ENCODE measurements at regions not wholly inside any gene's neighbourhood (a gene's known extent, or its start where the extent isn't known, plus 50 kb on each side); places are given as distances from the start of the nearest gene placed in this dataset.

- DNase-seq = no peak
Measured at GRCh38 chr13:105073041-105073440, 1462.4 kb downstream of the EFNB2 start.

GRCh38 chr13:105070452-105070851 is 1465.0 kb downstream of the EFNB2 start:
- no peak for DNase-seq

DNA sequence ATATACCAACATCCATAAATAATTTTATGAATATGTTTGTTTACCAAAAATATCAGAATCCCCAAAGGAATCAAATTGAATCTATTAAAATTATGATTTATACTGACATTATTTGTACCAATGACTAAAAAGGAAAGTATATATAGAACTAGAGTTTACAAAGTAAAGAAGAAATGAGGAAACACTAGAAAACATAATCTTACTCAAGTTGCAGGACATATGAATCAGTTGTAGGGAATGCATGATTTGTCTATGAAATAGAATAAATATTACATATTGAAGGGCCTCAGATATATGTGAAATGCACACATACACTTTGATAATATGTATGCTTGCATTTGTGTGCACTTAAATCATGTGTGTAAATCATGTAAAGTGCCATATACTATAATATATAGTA is 1466.4 kb downstream of the EFNB2 start:
- DNase-seq = no peak

GRCh38 chr13:105063676-105064075 is 1471.8 kb downstream of the EFNB2 start:
- DNase-seq = no peak

DNA sequence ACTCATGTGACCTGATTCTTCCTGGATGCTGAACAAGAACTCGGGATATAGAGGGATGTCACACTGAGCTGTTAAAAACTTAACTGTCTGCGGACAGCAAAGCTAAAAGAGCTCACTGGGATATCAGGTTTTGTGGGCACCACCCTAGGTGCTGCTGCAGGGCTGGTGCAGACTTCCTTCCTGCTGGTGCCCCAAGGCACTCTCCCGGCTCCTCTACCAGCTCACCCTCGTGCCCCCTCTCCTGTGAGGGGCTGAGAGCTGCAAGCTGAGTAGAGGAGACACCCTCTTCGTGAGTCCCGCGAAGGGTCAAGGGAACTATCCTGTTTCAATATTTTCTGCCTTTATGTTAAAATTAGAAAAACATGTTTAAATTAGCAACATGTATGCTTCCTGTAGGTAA is 1475.7 kb downstream of the EFNB2 start:
- no peak for DNase-seq

DNA sequence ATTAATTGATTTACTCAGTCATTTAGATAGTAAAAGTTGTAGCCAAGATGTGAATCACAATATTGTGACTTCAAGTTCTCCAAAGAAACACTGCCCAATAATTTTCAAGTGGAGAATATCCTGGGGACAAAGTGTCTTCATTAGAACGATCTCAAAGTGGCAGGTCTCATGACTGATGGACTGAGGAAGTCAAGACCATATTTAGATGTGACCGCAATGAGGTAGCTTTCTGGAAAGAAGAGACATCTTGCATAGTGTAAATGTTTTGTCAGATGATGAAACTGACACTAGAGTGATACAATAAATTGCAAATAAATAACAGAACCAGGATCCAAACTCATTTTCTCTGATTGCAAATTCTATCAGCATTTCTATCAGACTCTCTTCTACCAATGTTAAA is 1476.9 kb downstream of the EFNB2 start:
- no peak for DNase-seq

DNA sequence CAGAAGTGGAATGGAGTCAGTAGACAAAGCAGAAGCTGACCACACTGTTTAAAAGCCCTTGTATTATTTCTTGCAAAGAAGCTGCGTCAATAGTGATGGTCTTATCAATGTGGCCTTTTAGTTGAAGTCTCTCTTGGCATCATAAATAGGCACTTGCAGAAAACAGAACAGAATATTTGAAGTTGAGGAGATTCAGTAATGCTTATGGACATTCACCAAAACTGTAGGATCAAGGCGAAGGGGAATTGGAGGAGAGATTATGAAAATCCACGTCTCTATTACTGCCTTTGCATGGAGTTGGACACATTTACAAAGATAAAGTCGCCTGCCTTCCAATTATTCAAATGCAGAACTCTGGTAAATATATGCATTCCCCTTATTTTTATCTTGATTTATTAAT is 1482.8 kb downstream of the EFNB2 start:
- no peak for DNase-seq

GRCh38 chr13:105050686-105051085 is 1484.8 kb downstream of the EFNB2 start:
- DNase-seq = no peak

- no peak for DNase-seq
Measured at GRCh38 chr13:105048677-105049076, 1486.8 kb downstream of the EFNB2 start.

GRCh38 chr13:105047676-105048295 is 1487.7 kb downstream of the EFNB2 start:
- no peak for DNase-seq

- no peak for DNase-seq
Measured at GRCh38 chr13:105037110-105037509, 1498.4 kb downstream of the EFNB2 start.

DNA sequence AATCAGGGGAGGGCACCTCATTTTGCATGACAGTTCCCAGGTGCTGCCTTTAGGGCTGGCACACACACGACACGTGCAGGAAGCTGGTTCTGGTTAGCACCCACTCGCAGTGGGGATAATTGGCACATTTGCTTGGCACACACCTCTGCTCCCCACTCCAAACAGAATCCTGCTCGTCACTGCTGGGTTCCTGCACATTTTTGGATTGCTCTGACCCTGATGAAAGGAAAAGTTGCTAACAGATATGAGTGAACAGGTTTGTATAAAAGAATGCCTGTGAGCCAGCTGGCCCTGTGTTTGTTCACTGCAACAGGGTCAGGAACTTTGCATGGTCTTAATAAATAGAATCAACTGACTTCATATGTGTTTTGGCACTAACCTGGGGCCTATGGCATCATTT is 1500.4 kb downstream of the EFNB2 start:
- no peak for DNase-seq

DNA sequence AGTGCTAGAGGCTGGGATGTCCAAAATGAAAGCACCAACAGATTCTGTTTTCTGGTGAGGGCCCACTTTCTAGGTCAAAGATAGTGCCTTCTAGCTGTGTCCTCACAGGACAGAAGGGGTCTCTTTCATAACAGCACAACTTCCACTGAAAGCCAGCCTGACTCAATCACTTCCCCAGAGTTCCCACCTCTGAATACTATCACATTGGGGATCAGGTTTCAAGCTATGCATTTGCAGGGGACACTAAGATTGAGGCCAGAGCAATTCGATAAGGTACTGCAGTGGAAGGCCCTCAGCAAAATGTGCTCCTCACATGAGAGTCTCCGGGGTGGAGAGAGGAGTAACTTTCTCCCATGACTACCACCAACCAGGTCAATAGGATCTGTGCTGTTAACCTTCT is 1501.5 kb downstream of the EFNB2 start:
- no peak for DNase-seq

DNA sequence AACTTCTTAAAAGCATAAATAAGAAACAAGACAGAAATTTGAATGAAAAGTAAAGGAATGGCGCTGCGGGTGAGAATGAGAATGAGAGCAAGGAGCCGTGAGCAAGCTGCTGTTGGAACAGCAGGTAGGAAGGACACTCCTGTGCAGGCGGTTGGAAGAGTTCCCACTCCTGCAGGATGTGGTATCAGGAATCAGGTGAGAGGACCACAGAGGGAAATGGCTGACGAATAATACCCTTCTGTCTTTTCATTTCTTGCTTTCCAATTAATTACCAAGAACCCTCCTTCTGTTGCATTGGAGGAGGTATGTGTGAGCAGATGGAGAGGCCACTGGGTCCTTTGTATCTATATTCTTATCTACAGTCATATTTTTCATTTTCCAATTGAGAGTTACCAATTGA is 1504.2 kb downstream of the EFNB2 start:
- no peak for DNase-seq

DNA sequence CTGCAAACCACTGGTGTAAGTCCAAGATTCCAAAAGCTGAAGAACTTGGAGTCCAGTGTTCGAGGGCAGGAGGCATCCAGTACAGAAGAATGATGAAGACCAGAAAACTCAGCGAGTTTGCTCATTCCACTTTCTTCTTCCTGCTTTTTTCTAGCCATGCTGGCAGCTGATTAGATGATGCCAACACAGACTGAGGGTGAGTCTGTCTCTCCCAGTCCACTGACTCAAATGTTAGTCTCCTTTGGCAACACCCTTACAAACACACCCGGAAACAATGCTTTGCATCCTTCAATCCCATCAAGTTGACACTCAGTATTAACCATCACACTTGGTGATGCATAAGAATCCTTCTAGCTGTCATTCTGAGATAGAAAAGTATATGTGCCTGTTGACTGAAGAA is 1504.6 kb downstream of the EFNB2 start:
- no peak for DNase-seq

DNA sequence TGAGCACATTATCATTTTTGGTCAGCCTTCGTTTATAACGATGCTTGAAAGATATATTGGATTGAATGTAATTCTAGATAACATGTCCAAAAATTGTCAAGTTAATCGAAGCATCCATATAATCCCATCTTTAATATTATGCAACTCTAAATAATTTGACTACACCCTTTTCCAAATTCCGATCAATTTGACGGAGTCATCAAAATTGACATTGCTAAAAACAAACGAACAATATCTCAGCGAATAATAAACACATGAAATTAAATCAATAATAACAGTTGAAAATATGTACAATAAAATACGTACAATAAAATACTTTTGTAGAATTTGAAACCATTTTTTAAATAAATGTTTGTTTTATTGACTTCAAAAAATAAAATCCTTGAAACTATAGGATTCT is 1516.4 kb downstream of the EFNB2 start:
- DNase-seq = no peak

- no peak for DNase-seq
Measured at GRCh38 chr13:105016266-105016665, 1519.2 kb downstream of the EFNB2 start.

GRCh38 chr13:105008604-105009003 is 1526.9 kb downstream of the EFNB2 start:
- DNase-seq = no peak

- DNase-seq = no peak
Measured at GRCh38 chr13:105007166-105007808, 1528.2 kb downstream of the EFNB2 start.

- no peak for DNase-seq
Measured at GRCh38 chr13:104996022-104996421, 1539.4 kb downstream of the EFNB2 start.

- no peak for DNase-seq
Measured at GRCh38 chr13:104993708-104994107, 1541.8 kb downstream of the EFNB2 start.

GRCh38 chr13:104987621-104988020 is 1547.8 kb downstream of the EFNB2 start:
- no peak for DNase-seq

DNA sequence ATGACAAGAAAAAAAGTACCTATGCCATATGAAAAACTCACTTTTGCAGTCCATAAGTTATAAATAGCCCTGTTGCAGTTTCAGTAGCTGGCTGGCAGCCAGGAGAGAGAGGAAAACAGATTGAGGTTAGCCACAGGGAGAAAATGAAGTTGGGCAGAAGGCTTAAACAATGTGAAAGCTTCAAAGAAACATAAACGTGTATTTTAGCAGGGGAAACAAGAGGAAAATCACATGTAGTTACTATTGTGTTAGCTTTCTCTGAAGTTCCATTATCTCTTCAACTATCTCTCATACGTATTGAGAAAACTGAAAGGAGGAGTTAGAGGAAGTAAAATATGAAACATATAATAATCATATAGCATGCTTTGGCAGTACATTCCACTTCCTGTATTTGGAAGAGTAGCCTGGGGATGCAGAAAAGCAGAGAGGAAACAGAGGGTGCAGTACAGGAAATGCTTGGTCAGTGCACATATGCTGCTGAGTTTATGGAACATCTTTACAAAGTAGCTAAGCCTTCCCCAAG is 1551.1 kb downstream of the EFNB2 start:
- peak; percentile 15 for DNase-seq

DNA sequence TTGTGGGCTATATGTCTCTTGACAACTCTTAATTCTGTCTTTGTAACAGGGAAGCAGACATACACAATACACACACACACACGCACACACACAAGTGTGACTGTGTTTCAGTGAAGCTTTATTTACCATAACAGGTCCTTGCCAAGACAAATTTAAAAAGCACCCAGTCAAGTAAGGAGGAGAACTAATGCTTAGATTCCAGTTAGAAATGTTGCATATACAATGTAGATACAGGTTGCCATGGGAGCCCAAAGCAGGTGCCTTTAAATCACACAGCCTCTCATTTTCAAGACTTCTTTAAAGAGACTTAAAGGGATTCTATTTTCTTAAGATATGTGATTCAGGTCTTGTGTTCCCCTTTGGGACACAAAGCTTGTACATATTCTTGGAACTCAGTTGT is 1551.9 kb downstream of the EFNB2 start:
- no peak for DNase-seq

DNA sequence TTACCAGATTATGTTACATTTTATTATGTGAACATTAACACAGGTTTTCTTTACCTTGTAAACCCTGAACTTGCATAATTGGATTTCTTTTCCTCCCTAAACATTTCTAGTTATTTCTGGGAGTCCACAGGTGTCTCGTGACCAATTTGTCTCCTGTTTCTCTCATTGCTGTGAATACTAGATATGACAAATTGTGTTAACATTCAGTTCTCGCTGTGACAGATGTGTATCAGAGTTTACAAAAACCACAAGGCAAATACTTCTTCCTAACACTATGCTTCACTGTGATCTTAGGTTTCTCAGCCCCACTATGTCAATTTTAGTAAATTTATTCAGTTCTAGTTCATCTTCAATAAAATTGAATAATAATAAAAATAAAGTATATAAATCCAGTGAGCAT is 1554.9 kb downstream of the EFNB2 start:
- no peak for DNase-seq

All from activated naive CD4-positive, alpha-beta T cell treated with anti-CD3 and anti-CD28 coated beads, Interleukin-2, amount 50 U/mL, for 16 hours (primary cell).